Stimulated activated CD4-positive, alpha-beta T cell treated with anti-CD3 and anti-CD28 coated beads, TNF-alpha, amount 100 ng/mL, for 48 hours (primary cell): ENCODE measurements at regions not wholly inside any gene's neighbourhood (a gene's known extent, or its start where the extent isn't known, plus 50 kb on each side); places are given as distances from the start of the nearest gene placed in this dataset.

Experiments
- DNase-seq, 3 donors: peaks; one replicate each; pipeline ENCODE4 v3.0.0-alpha.2; 2020; ENCODE audit warnings: low read depth in 3 of 3

DNA sequence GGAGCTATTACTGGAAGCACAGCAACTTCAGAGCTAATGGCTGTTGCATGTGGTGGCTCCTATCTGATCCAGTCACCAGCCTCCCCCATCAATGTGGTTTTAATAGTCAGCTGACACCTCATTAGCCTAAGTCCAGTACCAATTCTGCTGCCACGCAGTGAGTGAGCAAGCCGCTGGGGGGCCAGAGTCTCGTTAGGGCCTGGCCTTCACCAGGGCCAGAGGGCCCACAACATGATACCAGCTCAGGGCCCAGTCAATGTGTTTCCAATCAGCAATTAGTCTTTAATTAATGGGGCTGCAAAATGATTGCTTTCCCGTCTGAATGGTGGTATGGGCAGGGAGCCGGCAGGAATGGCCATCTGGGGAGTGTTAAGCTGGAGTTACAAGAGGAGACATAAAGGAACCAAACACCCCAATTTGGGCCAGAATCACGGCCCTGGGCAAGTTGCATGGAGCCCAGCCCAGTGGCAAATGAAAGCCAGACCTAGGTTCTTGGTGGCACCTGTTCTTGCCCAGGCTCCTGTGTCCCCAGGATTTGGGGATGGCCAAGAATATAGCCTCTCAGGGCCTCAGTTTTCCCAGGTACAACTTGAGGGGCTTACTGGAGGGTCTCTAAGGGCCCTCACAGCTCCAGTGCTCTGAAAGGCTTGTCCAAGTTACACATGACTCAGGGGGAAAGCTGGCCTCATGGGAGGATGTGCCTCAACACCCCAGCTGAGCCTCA lies 119.2 kb downstream of the EFNB1 start:
- no peak for DNase-seq

DNA sequence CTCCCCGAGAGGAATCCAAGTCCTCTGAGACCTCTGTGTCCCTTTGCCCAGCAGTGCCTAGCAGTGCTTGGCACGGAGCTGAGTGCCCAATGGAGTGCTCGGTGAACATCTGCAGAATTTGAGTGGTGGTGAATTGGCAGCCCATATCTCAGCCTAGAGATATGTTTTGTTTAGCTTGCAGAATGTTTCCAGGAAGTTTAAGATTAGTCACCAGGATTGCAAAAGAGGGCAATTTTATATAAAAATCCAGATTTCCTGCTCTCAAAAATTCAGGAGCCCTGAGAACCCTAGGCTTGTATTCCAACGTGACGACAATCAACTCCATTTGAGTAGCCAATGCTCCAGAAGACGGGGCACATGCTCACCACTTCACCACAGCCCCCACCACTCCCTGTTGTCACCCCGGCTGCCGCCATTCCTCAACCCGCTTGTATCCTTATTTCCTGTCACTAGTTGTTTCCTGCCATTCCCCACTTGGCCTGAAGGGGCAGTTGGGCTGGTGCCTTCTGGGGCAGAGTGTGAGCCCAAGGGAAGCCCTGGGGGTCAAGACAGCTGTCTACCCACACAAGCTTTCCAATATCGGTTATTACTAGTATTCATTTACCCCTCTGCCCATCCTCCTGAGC lies 116.9 kb downstream of the EFNB1 start:
- no peak for DNase-seq

DNA sequence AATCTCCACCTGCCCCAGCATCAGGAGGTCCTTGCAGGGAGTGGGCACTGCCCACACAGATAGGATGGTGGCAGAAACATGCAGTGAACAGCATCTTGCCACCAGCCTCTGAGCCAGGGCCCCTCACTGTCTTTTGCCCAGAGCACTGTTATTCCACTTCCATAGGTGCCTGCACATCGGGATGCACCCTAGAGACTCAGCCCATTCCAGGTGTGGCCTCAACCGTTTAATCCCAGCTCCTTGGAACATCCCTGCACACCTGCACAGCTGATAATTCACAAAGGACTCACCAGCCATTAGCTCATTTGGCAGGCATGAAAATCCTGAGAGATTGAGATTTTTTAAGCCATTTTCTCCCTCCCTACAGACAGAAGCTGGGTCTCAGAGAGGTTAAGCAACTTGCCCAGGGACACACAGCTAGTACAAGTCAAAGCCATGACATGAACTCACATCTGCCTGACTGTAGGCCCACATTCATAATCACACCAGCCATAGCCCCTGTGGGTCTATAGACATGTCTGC lies 116.3 kb downstream of the EFNB1 start:
- DNase-seq: no peak

DNA sequence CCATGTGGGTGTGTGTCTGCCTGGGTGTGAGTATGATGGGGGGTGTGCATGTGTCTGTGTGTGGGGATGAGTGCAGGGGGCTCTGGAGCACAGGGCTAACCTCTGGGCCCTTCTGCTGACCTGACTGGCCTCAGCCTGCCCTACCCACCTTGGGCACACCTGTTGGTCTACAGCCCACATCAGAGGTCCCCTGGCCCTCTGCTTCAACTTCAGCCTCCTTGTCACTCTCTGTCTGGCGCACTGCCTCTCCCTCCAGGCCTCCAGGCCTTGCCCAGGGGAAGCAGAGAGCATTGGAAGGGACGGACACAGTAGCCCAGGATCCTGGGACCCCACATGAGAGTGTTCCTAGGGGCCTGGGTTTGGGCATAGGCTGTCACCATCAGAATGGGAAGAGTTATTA lies 115.4 kb downstream of the EFNB1 start:
- DNase-seq: no peak

DNA sequence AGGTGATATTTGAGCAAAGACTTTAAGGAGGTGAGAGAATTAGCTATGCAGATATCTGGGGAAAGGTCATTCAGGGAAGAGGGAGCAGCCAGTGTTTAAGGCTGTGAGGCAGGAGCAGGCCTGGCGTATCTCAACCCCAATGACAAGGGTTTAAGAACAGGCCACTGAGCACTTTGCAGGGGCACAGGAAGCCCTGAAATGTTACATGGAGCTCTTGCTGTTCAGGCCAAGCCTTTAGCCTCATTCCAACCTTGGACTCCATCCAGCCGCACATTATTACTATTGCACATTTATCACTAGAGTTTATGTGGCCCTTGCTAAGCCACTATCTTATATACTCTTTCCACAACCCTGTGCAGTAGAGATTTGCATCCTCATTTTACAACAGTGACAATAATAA lies 114.0 kb downstream of the EFNB1 start:
- no peak for DNase-seq

DNA sequence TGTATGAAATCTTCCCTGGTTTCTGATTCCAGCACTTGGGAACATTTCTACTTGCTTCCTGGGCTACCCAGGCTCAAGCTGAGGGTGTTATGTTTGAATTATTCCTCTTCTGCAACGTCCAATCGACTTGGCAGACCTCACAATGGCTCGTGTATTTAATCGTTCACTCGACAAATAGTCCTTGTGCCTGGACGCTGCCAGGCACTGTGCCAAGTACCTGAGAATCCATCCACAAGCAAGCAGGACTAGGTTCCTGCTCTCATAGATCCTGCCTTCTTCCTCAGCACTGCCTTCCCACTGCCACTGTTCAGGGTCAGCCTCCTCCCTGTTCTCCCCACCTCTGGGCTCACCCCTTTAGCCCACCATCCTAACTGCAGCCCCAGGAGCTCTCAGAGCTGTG lies 113.3 kb downstream of the EFNB1 start:
- no peak for DNase-seq

DNA sequence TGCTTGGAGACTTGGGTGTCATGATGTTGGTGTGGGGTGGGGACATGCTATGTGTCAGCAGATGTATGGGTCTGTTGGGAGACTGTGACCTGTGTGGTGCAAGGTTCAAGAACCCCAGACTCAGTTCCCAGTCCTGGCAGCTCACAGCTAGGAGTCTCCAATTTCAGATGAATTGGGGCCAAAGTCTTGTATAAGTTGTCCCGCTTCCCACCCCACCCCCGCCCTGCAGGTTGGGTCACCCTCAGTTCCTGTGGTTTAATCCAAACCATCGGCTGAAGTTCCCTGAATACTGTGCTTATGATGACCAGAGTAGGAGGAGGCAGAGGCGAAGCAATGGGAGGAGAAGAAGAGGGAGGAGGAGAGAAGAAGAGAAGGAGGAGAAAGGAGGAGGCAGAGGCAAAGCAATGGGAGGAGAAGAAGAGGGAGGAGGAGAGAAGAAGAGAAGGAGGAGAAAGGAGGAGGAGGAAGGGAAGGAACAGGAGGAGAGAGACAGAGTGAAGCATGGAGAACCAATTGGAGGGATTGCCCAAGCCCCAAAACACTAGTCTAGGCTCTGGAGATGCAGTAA lies 112.6 kb downstream of the EFNB1 start:
- no peak for DNase-seq

DNA sequence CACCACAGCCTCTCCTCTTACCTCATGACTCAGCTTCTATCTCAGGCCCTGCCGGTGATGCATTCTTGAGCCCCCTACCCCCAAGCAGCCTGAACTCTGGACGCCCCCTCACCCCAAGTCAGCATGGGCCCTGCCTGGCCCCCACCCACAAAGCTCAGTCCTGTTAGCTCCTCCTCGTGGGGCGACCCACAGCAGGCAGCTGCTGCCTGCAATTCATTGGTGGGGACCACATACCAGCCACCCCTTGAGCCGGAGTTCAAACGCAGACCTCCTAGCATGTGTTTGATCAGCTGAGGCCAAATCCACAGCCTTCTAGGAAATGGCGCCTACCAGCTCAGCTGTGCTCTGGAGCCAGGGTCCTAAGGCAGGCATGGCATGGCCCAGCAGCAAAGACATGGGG lies 111.8 kb downstream of the EFNB1 start:
- DNase-seq: no peak

DNA sequence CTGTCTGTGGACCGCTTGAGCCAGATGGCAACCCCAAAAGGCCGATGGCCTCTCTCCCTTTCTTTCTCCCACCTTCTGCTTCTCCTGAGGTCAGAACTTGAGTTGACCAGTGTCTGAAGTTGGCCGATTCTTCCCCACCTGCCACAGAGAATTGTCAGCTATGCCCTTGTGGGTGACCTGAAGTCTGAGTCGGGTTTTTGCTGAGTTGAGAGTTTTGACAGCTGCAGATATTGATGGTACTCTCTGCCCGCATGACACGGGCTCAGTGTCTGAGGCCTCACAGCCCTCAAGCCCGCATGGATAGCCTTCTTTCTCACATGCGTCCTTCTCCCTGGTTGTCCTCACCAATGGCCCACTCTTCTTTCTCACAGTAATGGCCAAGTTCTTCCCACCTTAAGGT lies 111.0 kb downstream of the EFNB1 start:
- no peak for DNase-seq

DNA sequence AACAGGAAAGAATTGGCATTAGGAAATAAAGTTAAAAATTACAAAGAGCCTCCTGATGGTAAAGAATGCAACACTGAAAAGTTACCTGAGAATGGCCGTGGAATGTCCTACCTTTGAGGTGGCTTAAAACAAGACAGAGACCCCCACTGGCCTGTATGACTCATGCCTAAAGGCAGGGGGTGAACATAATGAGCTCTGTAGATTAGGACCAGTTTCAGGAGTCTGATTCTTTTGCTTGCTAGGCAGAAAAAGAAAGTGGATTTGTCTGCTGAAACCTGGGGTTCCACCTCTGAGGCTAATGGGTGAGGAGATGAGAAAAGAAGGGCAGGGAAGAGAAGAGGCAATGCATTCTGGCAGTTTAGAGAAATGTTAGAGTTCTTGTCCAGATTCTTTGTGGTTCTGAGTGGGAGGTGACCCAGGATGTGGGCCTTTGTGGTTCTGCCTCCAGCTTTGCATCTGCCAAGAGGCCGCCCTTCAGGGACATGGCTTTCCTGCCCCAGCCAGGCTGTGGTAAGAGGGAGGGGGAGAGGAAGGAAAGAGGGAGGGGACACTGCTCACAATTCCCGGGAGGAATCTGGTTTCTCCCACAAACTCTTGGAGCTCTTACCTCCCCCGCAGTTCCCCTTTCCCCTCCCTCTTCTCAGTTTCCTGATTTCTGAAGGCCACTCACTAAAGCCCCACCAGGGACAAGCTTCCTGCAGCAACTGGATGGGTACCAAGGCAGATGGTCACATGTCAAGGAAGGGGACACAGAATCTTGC lies 109.6 kb downstream of the EFNB1 start:
- no peak for DNase-seq

DNA sequence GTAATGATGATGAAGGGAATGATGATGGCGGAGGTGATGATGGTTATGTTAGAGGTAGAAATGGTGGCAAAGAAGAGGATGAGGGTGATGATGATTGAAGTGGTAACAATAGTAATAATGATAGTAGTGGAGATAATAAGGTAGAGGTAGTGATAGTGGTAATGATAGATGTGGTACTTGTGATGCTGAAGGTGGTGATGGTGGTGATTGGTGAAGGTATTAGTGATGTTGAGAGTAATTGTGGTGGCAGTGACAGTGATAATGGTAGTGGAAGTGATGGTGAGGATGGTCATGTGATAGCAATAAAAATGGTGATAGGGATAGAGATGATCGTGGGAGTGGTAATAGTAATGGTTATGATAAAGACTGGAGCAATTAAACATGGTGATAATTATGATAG lies 108.8 kb downstream of the EFNB1 start:
- DNase-seq: no peak

DNA sequence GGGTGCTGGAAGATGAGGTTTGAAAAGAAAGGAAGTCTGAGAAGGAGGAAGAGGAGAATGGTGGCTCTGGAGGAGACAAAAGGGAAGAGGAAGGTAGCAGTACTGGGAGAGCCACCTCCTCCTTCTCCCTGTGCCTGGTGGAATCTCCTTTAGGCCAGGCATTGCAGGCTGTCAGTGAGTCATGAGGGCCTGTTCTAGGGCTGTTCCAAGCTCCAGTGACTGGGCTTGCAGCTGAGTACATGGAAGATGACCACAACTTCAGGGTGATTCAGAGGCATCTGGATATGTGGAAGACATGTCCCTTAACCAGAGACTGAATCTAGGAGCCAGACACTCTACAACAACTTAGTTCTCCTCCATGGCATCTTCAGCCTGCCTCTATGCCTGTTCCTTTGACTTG lies 107.8 kb downstream of the EFNB1 start:
- DNase-seq: no peak

DNA sequence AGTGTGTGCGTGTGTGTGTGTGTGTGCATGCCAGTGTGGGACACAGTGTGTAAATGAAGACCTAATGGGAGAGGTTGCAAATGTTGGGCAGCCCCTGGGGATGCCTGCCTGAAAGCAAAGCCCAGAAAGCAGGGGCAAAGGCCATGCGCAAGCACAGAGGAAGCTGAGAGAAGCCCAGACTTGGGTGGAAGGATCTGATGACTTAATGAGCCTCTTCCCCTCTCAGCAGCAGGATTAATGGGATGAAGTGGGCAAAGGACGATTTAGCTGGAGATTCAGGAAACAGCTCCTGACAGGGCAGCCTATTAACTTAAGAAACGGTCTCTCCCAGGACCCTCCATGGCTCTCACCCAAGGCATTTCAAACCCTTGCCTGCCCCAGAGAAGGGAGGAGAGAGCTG lies 107.3 kb downstream of the EFNB1 start:
- no peak for DNase-seq

DNA sequence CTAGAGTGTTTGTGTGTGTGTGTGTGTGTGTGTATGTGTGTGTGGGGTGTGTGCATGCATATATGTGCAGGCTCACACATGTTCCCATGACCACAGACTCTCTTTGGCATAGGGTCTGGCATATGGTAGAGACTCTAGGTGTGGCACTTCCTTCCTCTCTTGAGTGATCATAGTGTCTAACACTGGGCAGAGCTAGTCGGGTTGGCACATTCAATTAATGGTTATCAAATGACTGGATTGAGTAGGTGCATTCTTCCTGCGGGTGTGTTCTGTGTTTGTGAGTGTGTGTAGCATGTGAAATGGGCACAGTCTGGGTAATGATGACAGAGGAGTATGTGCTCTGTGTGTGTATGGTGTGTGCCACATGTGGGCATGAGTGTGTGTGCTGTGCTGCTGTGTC lies 106.5 kb downstream of the EFNB1 start:
- no peak for DNase-seq

DNA sequence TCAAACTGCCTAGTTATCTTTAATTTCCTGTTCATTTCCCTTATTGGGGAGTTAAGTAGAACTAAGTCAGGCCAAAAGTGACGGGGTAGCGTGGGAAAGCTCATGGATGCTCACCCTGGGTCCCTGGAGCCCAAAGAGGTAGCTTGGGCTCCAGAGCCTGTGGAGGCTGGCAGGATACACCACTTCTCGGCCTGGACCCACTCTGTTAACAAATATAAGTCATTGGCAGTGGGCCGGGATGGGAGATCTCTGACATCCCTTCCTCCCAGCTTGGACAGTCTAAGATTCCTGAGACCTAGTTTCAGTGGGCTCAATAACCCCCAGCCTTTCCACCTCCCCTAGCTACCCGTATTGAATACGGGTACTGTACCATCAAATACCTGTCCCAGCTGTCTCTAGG lies 106.1 kb downstream of the EFNB1 start:
- no peak for DNase-seq

DNA sequence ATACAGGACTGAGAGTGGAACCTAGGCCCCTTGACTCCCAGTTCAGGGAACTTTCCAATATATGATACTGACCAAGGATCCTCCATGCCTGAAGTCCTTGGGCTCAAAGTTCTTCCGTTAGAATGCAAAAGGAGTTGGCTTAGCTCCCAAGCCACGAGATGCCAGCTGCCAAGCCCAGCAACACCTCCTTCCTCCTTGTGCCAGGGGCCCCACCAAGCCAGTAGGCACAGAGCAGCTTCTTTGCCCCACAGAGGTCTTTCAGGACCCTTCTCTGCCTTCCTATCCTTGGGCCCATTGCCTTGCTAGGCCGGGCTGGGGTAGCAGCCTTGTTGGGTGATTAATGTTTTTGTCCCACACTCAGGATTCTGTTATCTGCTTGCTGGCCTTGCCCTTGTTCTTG lies 105.6 kb downstream of the EFNB1 start:
- no peak for DNase-seq

DNA sequence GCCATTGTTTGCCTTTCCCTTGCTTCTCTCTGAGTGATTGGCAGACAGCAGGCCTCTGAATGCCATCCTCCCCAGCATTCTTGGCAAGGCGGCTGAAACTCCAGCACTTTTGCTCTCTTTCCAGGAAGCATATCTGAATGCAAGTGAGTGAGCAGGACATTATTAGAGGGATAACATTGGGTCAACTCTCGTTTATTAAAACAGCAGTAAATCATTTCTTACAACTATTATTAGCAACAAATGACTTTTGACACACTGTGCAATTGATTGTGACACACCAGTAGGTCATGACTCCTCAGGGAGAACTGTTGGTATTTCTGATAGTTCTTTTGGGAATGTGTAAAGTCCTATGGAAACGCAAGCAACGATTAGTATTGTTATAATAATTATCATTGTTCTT lies 103.8 kb downstream of the EFNB1 start:
- no peak for DNase-seq

DNA sequence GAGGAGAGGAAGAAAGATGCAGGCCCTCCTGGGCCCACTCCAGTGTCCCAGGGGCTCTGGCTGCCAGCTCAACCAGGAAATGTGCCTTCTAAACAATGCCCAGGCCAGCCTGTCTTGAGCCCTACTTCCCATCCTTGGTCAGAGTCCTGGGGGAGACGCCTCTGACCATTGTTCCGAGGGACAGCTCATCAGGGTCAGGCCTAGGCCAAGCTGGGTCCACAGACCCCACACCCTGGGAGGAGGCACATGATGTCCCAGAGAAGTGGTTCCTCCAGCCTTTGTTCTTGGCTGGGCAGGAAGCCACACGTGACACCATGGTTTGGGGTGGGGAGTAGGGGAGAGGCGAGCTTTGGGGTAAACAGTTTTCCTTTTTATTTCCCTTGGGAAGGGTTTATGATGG lies 102.5 kb downstream of the EFNB1 start:
- no peak for DNase-seq

DNA sequence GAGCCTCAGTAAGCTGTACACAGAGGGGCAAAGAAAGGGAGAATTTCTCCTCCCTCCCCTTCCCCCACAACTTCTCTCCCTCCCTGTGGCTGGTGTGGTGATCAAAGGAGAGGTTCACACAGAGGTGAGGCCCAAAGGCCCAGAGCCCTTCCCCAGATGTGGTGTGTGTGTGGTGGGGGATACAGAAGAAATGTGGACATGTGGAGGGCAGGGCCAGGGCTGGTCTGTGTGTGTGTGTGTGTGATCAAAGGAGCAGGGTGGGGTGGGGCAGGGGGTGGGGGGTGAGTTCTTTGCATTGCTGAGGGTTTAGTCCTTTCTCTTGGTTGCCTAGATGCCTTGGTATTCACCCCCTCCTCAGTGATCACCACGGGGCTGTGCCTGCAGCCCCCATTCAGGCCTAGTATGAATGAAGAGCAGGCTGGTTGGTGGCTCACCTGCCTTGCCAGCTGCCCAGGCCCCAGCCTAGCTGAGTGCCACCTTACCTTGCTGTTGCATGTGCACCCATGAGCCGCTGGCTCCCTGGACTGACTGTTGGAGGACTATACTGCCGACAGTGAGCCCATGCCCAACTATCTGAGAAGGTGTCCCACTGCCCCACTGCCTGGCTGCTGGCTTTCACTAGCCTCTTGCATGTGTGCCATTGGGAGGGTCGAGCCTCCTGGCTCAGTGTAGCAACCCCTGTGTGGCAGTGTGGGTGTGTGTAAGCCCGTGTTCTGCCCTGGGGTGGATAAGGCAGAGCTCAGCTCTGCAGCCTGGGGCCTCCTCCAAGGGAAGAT lies 101.9 kb downstream of the EFNB1 start:
- no peak for DNase-seq

DNA sequence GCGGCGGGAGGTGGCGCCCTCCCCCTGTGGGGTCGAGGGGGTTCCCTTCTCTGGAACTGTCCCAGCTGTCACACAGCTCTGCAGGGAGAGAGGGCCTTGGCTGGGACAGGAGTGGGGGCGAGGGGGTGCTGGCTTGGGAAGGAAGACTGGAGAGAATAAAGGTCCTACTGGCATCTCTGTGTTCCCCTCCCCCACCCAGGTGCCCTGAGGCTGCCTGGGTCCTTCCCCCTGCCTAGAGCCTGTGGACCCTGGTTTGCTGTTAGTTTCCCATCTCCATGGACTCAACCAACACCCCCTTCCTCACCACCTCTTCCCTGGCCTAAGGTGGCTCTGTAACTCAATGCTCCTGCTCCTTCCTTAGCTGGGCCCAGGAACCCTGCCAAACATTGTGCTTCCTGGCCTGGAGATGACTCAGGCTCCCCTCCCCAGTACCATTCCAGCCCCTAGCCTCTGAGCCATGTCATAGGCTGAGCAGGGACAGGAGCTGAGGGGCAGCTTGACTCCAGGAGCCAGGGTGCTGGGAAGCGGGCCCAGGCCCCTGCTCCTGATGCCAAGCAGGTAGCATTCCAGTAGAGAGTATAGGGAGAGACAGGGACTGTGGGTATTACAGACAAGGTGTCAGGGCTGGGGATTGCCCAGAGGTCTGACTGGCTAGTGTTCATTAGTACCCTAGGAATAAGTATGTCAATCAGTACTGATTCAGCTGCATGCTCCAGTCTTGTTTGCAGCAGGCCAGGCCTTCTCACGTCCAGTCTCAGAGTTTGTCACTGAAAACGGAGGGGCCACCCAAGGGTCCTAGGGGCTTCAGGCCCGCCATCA lies 100.7 kb downstream of the EFNB1 start:
- no peak for DNase-seq

DNA sequence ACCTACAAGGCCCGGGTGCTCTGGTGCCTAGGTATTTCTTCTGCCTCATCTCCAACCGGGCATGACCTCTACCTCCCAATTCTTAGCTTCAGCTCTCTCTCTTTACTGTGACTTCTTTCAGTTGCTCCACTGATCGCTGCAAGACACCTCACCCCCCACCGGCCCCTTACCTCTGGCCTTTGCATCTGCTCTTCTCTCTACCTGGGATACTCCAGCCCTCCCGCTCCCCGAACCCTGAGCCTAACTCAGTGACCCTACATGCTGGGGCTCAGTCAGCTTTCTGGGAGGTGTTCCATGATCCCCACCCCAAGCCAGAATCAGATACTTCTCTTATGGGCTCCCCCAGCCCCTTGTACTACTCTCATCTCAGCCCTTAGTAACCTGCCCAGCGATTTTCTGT lies 99.6 kb downstream of the EFNB1 start:
- DNase-seq: no peak
